IMR-90 (cell line): ENCODE measurements at regions not wholly inside any gene's neighbourhood (a gene's known extent, or its start where the extent isn't known, plus 50 kb on each side); places are given as distances from the start of the nearest gene placed in this dataset.

ENCODE experiments used
- ATAC-seq: fragments of 200-7000 bp; cut with Tn5 transposase; 2 replicates; pipeline ENCODE4 v1.9.1; 2020; ENCODE audit warnings: low read depth, mild to moderate bottlenecking, moderate library complexity
- BruUV-seq: library from RNA; stranded (reverse); fragments of 400-500 nt; replicated peaks from 2 replicates; lab custom pipeline; 2021; lab: Mats Ljungman, UMichigan
- CTCF ChIA-PET: fragments of 300-600 bp; formaldehyde crosslinking; extraction: SDS; loops from one replicate; lab custom pipeline; 2021; ENCODE audit warnings: antibody characterized with exemption; lab: Yijun Ruan, JAX
- POLR2A ChIA-PET: fragments of 300-600 bp; sonication (Branson Sonifier 250); formaldehyde crosslinking; loops from one replicate; lab custom pipeline; 2022; ENCODE audit warnings: antibody characterized with exemption; ENCODE audit not compliant: unreplicated experiment; lab: Charles Lee
- DNase-seq: peaks from one replicate; pipeline ENCODE4 v3.0.0; 2013
- H2AFZ ChIP-seq: replicated peaks from 2 replicates; pipeline ENCODE3; 2013; ENCODE audit warnings: low read length, mild to moderate bottlenecking; ENCODE audit not compliant: poor library complexity
- H2AK5ac ChIP-seq: 2 replicates; pipeline ENCODE4 v1.6.1; 2013; ENCODE audit warnings: low read depth, low read length, inconsistent platforms
- H2AK9ac ChIP-seq: replicated peaks from 2 replicates; pipeline ENCODE3; 2013; ENCODE audit warnings: mild to moderate bottlenecking, low read depth, low read length, moderate library complexity; ENCODE audit not compliant: poor library complexity
- H2BK120ac ChIP-seq: 2 replicates; pipeline ENCODE4 v1.6.1; 2013; ENCODE audit warnings: low read depth, low read length, inconsistent platforms
- H2BK15ac ChIP-seq: 3 replicates; pipeline ENCODE4 v1.6.1; 2013; ENCODE audit warnings: low read depth, low read length, inconsistent platforms
- H2BK20ac ChIP-seq: 2 replicates; pipeline ENCODE4 v1.6.1; 2013; ENCODE audit warnings: low read depth, mild to moderate bottlenecking, inconsistent platforms, low read length, moderate library complexity
- H2BK5ac ChIP-seq: 2 replicates; pipeline ENCODE4 v1.6.1; 2013; ENCODE audit warnings: mild to moderate bottlenecking, low read depth, low read length, inconsistent platforms; ENCODE audit not compliant: poor library complexity, severe bottlenecking
- H3K14ac ChIP-seq: replicated peaks from 2 replicates; pipeline ENCODE4 v1.6.1; 2013; ENCODE audit warnings: low read depth, low read length, inconsistent platforms
- H3K18ac ChIP-seq: 2 replicates; pipeline ENCODE4 v1.6.1; 2013; ENCODE audit warnings: low read depth, low read length, control low read depth
- H3K23ac ChIP-seq: 2 replicates; pipeline ENCODE4 v1.6.1; 2013; ENCODE audit warnings: low read depth, low read length, inconsistent platforms
- H3K27ac ChIP-seq: 2 replicates; pipeline ENCODE4 v1.5.1; 2013; ENCODE audit warnings: mild to moderate bottlenecking, control low read depth, low read length; ENCODE audit not compliant: insufficient read depth
- H3K27me3 ChIP-seq: 2 replicates; pipeline ENCODE4 v1.6.1; 2013; ENCODE audit warnings: low read length; ENCODE audit not compliant: control insufficient read depth, insufficient read depth
- H3K36me3 ChIP-seq: 2 replicates; pipeline ENCODE4 v1.6.1; 2013; ENCODE audit warnings: low read length, mixed read lengths; ENCODE audit not compliant: control insufficient read depth, insufficient read depth
- H3K4ac ChIP-seq: 2 replicates; pipeline ENCODE4 v1.6.1; 2013; ENCODE audit warnings: low read depth, low read length, inconsistent platforms
- H3K4me1 ChIP-seq: 2 replicates; pipeline ENCODE4 v1.6.1; 2013; ENCODE audit warnings: low read length, mixed read lengths; ENCODE audit not compliant: control insufficient read depth, insufficient read depth
- H3K4me2 ChIP-seq: 2 replicates; pipeline ENCODE4 v1.6.1; 2013; ENCODE audit warnings: low read depth, mild to moderate bottlenecking, control low read depth, low read length, moderate library complexity
- H3K4me3 ChIP-seq: 2 replicates; pipeline ENCODE4 v1.5.1; 2013; ENCODE audit warnings: low read depth, mild to moderate bottlenecking, control low read depth, low read length, moderate library complexity; ENCODE audit not compliant: insufficient read depth
- H3K56ac ChIP-seq: 2 replicates; pipeline ENCODE4 v1.6.1; 2013; ENCODE audit warnings: low read length, inconsistent platforms; ENCODE audit not compliant: insufficient read depth; ENCODE audit errors: extremely low read depth
- H3K79me1 ChIP-seq, 2 experiments: 2 replicates each; pipeline ENCODE4 v1.6.1; 2013; ENCODE audit warnings: low read length in 2 of 2, inconsistent platforms in 1 of 2, low read depth in 1 of 2
- H3K9ac ChIP-seq: 2 replicates; pipeline ENCODE4 v1.6.1; 2013; ENCODE audit warnings: low read depth, low read length, control low read depth
- H3K9me1 ChIP-seq: 2 replicates; pipeline ENCODE4 v1.6.1; 2013; ENCODE audit warnings: low read length, inconsistent platforms; ENCODE audit not compliant: insufficient read depth
- H3K9me3 ChIP-seq: 2 replicates; pipeline ENCODE4 v1.6.1; 2013; ENCODE audit warnings: low read length; ENCODE audit not compliant: control insufficient read depth, insufficient read depth
- H4K20me1 ChIP-seq: 2 replicates; pipeline ENCODE4 v1.6.1; 2013; ENCODE audit warnings: low read length, inconsistent platforms; ENCODE audit not compliant: insufficient read depth
- H4K5ac ChIP-seq: 2 replicates; pipeline ENCODE4 v1.6.1; 2013; ENCODE audit warnings: mild to moderate bottlenecking, low read depth, low read length, control low read depth
- H4K8ac ChIP-seq, 2 experiments: 2 replicates each; pipeline ENCODE4 v1.6.1; 2013; ENCODE audit warnings: low read depth in 2 of 2, low read length in 2 of 2, control low read depth in 1 of 2, inconsistent platforms in 1 of 2
- H4K91ac ChIP-seq: 2 replicates; pipeline ENCODE4 v1.6.1; 2013; ENCODE audit warnings: low read depth, low read length, inconsistent platforms; ENCODE audit not compliant: insufficient read depth
- CEBPB ChIP-seq: IDR thresholded peaks from 2 replicates; pipeline ENCODE4 v1.6.1; 2012; ENCODE audit warnings: low read depth, low read length, improper control_type of control experiment
- FOS ChIP-seq: fragments of 150-350 bp; IDR thresholded peaks from 2 replicates; pipeline ENCODE4 v1.6.1; 2016; ENCODE audit warnings: low read depth, low read length
- MAFK ChIP-seq: IDR thresholded peaks from 2 replicates; pipeline ENCODE4 v1.6.1; 2012; ENCODE audit warnings: low read depth, low read length, improper control_type of control experiment
- NFE2L2 ChIP-seq: fragments of 150-350 bp; IDR thresholded peaks from 2 replicates; pipeline ENCODE4 v1.6.1; 2016; ENCODE audit warnings: low read depth, mild to moderate bottlenecking, low read length
- RCOR1 ChIP-seq: IDR thresholded peaks from 2 replicates; pipeline ENCODE4 v1.6.1; 2012; ENCODE audit warnings: mild to moderate bottlenecking, low read length, improper control_type of control experiment; ENCODE audit not compliant: insufficient replicate concordance
- RFX5 ChIP-seq: IDR thresholded peaks from 2 replicates; pipeline ENCODE4 v1.8.0; 2012; ENCODE audit warnings: low read depth, mild to moderate bottlenecking, low read length, moderate library complexity
- SMC3 ChIP-seq: fragments of 150-350 bp; IDR thresholded peaks from 2 replicates; pipeline ENCODE4 v1.6.1; 2016; ENCODE audit warnings: low read depth, mild to moderate bottlenecking, antibody characterized with exemption, low read length, moderate library complexity
- WGBS, 2 experiments: methylation state at CpG; one replicate each; pipeline versions ENCODE4 v1.1.5 to v1.1.7; 2013; ENCODE audit warnings: missing lambda C conversion rate in 2 of 2; ENCODE audit not compliant: insufficient read length in 1 of 2; ENCODE audit errors: extremely low coverage in 2 of 2; 5-methylcytosine and 5-hydroxymethylcytosine counted together
- dilution Hi-C: fragments of 300-500 bp; cut with HindIII; formaldehyde crosslinking; loops from one replicate; pipeline ENCODE4 v1.14.3; 2018; ENCODE audit warnings: low sequenced_read_pairs; ENCODE audit not compliant: unreplicated experiment
- in situ Hi-C: fragments of 300-500 bp; cut with MboI; formaldehyde crosslinking; loops from 3 replicates; pipeline ENCODE4 v1.14.3; 2019; ENCODE audit warnings: low sequenced_read_pairs, inconsistent platforms, mixed read lengths
- intact Hi-C: fragments of 100-400 bp; cut with micrococcal nuclease; formaldehyde crosslinking; loops from 2 replicates; pipeline ENCODE4 v1.10.0; 2022
- TF ChIP-seq, protein P1 (sequence below): conservative IDR thresholded peaks from 2 replicates; pipeline ENCODE4 v1.5.1; 2012; ENCODE audit warnings: mild to moderate bottlenecking, low read depth, low read length, improper control_type of control experiment
- TF ChIP-seq, protein P2 (sequence below): fragments of 150-350 bp; IDR thresholded peaks from 2 replicates; pipeline ENCODE4 v1.6.1; 2016; ENCODE audit warnings: low read depth, mild to moderate bottlenecking, low read length, moderate library complexity, borderline replicate concordance

DNA sequence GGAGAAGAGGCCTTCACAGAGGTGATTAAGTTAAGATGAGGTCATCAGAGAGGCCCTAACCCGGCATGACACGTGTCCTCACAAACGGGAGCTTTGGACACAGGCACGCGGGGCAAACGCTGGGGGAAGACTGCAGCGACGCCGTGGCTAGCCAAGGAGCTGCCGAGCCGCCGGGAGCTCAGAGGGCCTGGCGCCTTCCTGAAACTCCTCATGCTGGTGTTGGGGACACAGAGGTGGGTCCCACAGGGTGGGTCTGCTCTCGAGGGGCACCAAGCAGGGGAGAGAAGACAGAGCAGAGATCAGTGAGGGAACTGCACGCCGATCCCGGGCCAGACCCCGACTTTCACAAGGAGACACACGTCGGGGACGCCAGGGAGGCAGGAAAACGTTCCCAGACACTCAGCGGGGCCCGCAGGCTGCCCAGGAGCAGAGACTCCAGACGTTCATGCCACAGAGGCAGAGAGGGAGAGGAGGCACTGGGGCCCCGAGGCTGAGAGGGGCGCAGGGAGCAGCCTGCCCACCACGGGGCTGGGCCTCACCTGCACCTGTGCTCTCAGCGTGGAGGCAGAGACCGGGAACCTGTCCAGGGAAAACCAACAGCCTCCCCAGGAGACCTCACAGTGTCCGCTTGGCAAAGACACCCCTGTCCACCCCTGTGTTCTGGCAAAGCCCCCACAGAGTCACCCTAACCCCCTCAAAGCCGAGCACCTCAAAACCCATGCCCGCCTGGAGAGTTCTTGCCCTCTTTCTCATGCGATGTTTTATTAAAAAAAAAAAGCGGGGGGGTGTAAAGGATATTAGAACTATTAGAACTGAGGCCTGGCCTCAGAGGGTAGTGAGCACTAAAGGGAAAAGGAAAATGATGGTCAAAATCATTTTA is 103.8 kb downstream of the PDGFA start:
- H3K56ac ChIP-seq = no peak overlapping the region
- H2BK15ac ChIP-seq = no peak overlapping the region
- H4K5ac ChIP-seq = no peak overlapping the region
- no peak overlapping the region for H4K8ac ChIP-seq
- no peak overlapping the region for H3K4me2 ChIP-seq
- no peak overlapping the region for H3K4ac ChIP-seq
- H2BK20ac ChIP-seq = no peak overlapping the region
- H2AFZ ChIP-seq = no peak overlapping the region
- H2BK5ac ChIP-seq = no peak overlapping the region
- H4K91ac ChIP-seq = no peak overlapping the region
- H2AK9ac ChIP-seq = no peak overlapping the region
- H3K4me1 ChIP-seq = no peaks in the 10 kb centered on the region
- H3K18ac ChIP-seq = no peak overlapping the region
- DNase-seq (no peak), ATAC-seq (no peak)
- H2AK5ac ChIP-seq = no peak overlapping the region
- no peak overlapping the region for H2BK120ac ChIP-seq
- 53% methylated on average over 8 of the region's 35 CpGs; no CpG with 5 or more reads in 1 of the 2 experiments for WGBS, 2 experiments
- POLR2A ChIA-PET = no interaction called here
- H3K9ac ChIP-seq = no peak overlapping the region
- H3K23ac ChIP-seq = no peak overlapping the region
- peaks cover 12% of the 10 kb centered on the region for H3K9me3 ChIP-seq
- no peaks in the 10 kb centered on the region for H3K9me1 ChIP-seq
- dilution Hi-C loops = no loop called here
- in situ Hi-C loops = no loop called here
- no peaks in the 10 kb centered on the region for H4K20me1 ChIP-seq
- peaks cover 17% of the 10 kb centered on the region; the same call in 1 of the 2 replicates for H3K27me3 ChIP-seq
- no peak overlapping the region for H3K4me3 ChIP-seq
- CTCF ChIA-PET = no interaction called here
- intact Hi-C loops = no loop called here
- H3K14ac ChIP-seq = no peak overlapping the region
- no peaks in the 10 kb centered on the region for H3K36me3 ChIP-seq
- BruUV-seq = no TSS peak
- no peaks in the 10 kb centered on the region for H3K79me1 ChIP-seq
- TF ChIP-seq MAFK (no peak), NFE2L2 (no peak), FOS (no peak), RFX5 (no peak), SMC3 (no peak), CEBPB (no peak), RCOR1 (no peak)
- TF ChIP-seq, protein P1, sequence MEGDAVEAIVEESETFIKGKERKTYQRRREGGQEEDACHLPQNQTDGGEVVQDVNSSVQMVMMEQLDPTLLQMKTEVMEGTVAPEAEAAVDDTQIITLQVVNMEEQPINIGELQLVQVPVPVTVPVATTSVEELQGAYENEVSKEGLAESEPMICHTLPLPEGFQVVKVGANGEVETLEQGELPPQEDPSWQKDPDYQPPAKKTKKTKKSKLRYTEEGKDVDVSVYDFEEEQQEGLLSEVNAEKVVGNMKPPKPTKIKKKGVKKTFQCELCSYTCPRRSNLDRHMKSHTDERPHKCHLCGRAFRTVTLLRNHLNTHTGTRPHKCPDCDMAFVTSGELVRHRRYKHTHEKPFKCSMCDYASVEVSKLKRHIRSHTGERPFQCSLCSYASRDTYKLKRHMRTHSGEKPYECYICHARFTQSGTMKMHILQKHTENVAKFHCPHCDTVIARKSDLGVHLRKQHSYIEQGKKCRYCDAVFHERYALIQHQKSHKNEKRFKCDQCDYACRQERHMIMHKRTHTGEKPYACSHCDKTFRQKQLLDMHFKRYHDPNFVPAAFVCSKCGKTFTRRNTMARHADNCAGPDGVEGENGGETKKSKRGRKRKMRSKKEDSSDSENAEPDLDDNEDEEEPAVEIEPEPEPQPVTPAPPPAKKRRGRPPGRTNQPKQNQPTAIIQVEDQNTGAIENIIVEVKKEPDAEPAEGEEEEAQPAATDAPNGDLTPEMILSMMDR = no peak
- TF ChIP-seq, protein P2, sequence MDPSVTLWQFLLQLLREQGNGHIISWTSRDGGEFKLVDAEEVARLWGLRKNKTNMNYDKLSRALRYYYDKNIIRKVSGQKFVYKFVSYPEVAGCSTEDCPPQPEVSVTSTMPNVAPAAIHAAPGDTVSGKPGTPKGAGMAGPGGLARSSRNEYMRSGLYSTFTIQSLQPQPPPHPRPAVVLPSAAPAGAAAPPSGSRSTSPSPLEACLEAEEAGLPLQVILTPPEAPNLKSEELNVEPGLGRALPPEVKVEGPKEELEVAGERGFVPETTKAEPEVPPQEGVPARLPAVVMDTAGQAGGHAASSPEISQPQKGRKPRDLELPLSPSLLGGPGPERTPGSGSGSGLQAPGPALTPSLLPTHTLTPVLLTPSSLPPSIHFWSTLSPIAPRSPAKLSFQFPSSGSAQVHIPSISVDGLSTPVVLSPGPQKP = no peak
- no peak overlapping the region for H3K27ac ChIP-seq
